GM10248 (cell line): ENCODE measurements at regions not wholly inside any gene's neighbourhood (a gene's known extent, or its start where the extent isn't known, plus 50 kb on each side); places are given as distances from the start of the nearest gene placed in this dataset.

Experiments used
- CTCF ChIA-PET: fragments of 300-600 bp; sonication (Branson Sonifier 250); formaldehyde crosslinking; extraction: SDS; loops from one replicate; lab custom pipeline; 2021; ENCODE audit warnings: antibody characterized with exemption; lab: Yijun Ruan, JAX
- POLR2A ChIA-PET: fragments of 350-650 bp; sonication (Branson Sonifier 250); formaldehyde crosslinking; extraction: SDS; loops from one replicate; lab custom pipeline; 2020; ENCODE audit warnings: antibody characterized with exemption; lab: Yijun Ruan, JAX
- DNase-seq: peaks from one replicate; pipeline ENCODE4 v3.0.0; 2012; ENCODE audit errors: extremely low spot score
- CTCF ChIP-seq: IDR thresholded peaks from 2 replicates; pipeline ENCODE4 v1.5.1; 2012; ENCODE audit warnings: mild to moderate bottlenecking, low read depth; ENCODE audit errors: extremely low read depth, missing control alignments, control extremely low read depth

- ChIA-PET POLR2A (no interaction called here), CTCF (interaction anchor here (1.3 to 1.6 kb wide), 2 partner anchors 13 kb away, joined by 4 to 5 read pairs; no protein-coding TSS in a partner anchor)
- no peak for DNase-seq
- no peak for TF ChIP-seq CTCF
Observed at GRCh38 chr5:58392496-58392895, 67.4 kb downstream of the PLK2 start.

GRCh38 chr5:58383448-58383847 is 76.4 kb downstream of the PLK2 start:
- no peak for TF ChIP-seq CTCF
- ChIA-PET CTCF (interaction anchor here (0.5 kb wide), 2 partner anchors 41 to 842 kb away, joined by 3 read pairs; no protein-coding TSS in a partner anchor), POLR2A (no interaction called here)
- DNase-seq: no peak

DNA sequence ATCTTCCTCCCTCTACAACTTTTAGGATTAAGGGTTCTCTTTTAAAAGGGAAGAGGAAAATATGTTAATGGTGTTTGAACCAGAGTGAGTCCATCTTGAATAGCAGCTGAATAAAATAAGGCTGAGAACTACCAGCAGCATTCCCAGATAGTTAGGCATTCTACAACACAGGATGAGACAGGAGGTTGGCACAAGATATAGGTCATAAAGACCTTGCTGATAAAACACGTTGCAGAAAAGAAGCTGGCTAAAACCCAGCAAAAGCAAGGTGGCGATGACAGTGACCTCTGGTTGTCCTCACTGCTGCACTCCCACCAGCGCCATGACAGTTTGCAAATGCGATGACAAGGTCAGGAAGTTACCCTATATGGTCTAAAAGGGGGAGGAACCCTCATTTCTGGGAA is 77.8 kb downstream of the PLK2 start:
- ChIA-PET POLR2A (no interaction called here), CTCF (no interaction called here)
- TF ChIP-seq CTCF: no peak
- no peak for DNase-seq

DNA sequence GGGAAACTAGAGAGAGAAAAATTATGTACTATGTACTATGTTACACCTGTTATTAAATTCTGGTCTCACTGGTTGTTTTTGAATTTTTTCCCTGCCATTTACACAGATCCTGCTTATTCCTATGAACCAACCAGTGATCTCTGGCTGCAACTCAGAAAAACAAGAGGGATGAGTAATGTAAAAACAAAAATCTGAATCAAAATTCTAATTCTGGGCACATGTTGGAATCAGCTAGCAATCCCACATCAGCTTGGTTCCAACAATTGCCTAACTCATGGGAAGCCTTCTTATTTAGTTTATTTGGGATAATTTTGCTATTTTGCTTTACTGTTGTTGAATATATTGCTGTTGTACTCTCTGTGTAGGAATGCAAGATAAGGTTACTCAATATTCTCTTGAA is 78.3 kb downstream of the PLK2 start:
- no peak for TF ChIP-seq CTCF
- no peak for DNase-seq
- POLR2A ChIA-PET: no interaction called here
- CTCF ChIA-PET: no interaction called here

DNA sequence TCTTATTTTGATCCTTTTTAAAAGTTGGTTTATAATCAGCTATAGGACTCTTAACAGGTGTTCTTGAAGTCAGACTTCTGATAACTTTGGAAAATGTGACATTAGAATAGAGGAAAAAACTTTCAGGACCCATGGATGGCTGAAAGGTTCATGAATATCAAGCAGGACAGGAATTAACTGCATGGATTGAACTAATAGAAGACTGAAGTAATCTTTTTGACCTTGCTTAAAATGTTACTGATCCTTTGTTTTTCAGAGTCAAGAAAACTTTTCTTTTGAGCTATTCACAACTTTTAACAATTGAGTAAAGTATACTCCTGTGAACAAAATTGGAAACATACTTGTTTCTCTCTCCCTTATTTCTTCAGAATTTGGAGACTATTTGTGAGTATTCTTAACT is 79.2 kb downstream of the PLK2 start:
- ChIA-PET CTCF (no interaction called here), POLR2A (no interaction called here)
- TF ChIP-seq CTCF: no peak
- DNase-seq: no peak

DNA sequence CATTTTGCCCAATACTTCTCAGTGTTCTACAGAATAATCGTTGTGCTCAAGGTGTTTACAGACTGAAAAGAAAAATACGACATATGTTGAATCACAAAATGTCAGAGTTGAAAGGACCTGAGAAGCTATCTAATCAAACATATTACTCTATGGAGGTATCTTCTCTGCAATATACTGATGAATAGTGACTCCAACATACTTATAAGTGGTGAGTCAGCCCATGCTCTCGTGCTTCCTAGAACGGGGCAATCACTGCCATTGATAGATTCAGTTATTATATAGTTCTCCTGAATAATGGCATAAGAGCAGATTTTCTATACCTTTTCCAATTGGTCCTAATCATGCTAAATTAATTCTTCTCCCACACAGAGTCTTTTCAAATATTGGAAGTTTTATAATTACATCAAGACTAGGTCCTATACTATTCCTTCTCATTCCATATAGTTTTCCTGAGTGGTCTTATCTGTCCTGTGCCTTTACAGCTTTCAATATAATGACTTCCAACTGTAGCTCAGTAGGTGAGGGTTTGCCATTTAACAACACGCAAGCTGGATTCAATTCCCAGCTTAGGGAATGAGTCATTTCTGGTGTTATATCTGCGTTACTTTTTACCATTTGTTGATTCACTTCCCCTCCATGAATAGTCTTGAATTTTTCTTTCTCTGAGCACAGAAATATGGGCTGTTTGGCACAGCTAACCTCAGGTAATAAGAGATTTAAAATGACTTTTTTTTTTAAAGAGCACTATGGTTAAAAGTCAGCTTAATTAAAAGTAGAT is 81.1 kb downstream of the PLK2 start:
- DNase-seq: no peak
- ChIA-PET POLR2A (no interaction called here), CTCF (interaction anchor here (1.4 to 1.9 kb wide), 4 partner anchors 10 to 14 kb away, joined by 3 to 5 read pairs (median 4); no protein-coding TSS in a partner anchor)
- no peak for TF ChIP-seq CTCF
